Stimulated activated naive CD8-positive, alpha-beta T cell treated with anti-CD3 and anti-CD28 coated beads, Interleukin-15, amount 100 ng/mL, for 72 hours (primary cell): ENCODE measurements at regions not wholly inside any gene's neighbourhood (a gene's known extent, or its start where the extent isn't known, plus 50 kb on each side); places are given as distances from the start of the nearest gene placed in this dataset.

Source experiments
- ATAC-seq: fragments of 150-1000 bp; cut with Tn5 transposase; 2 replicates; pipeline ENCODE4 v1.10.0; 2021; ENCODE audit warnings: mild to moderate bottlenecking, moderate library complexity
- DNase-seq, 2 donors: peaks; one replicate each; pipeline ENCODE4 v3.0.0; 2021 to 2022
- H3K27ac Mint-ChIP-seq, 2 donors: one replicate each; pipeline ENCODE4 v1.8.0; 2022; ENCODE audit warnings: mild to moderate bottlenecking in 2 of 2, mixed read lengths in 2 of 2, moderate library complexity in 2 of 2
- H3K27me3 Mint-ChIP-seq: one replicate; pipeline ENCODE4 v1.8.0; 2022; ENCODE audit warnings: mixed read lengths
- H3K4me1 Mint-ChIP-seq: one replicate; pipeline ENCODE4 v1.8.0; 2022; ENCODE audit warnings: mild to moderate bottlenecking, mixed read lengths
- H3K4me3 Mint-ChIP-seq, 2 donors: one replicate each; pipeline ENCODE4 v1.8.0; 2022; ENCODE audit warnings: mild to moderate bottlenecking in 2 of 2, mixed read lengths in 2 of 2, moderate library complexity in 1 of 2
- H3K9me3 Mint-ChIP-seq, 2 donors: one replicate each; pipeline ENCODE4 v1.8.0; 2022; ENCODE audit warnings: mixed read lengths in 2 of 2

GRCh38 chr1:79122521-79122920 is 116.0 kb upstream of the ADGRL4 start:
- H3K27me3 Mint-ChIP-seq: no peaks in the 10 kb centered on the region
- no peak overlapping the region for H3K4me3 Mint-ChIP-seq
- no peak for ATAC-seq
- H3K4me1 Mint-ChIP-seq: no peaks in the 10 kb centered on the region
- no peak for DNase-seq
- no peak overlapping the region for H3K27ac Mint-ChIP-seq
- H3K9me3 Mint-ChIP-seq: peaks cover 5 to 22% of the 10 kb centered on the region in 2 donors

GRCh38 chr1:79117376-79117775 is 110.8 kb upstream of the ADGRL4 start:
- H3K4me1 Mint-ChIP-seq: no peaks in the 10 kb centered on the region
- H3K27me3 Mint-ChIP-seq: no peaks in the 10 kb centered on the region
- H3K27ac Mint-ChIP-seq: no peak overlapping the region
- ATAC-seq: no peak
- H3K9me3 Mint-ChIP-seq: peaks cover 4 to 11% of the 10 kb centered on the region in 2 donors
- DNase-seq: no peak
- H3K4me3 Mint-ChIP-seq: no peak overlapping the region

GRCh38 chr1:79113836-79114235 is 107.3 kb upstream of the ADGRL4 start:
- ATAC-seq (no peak), DNase-seq (no peak)
- no peaks in the 10 kb centered on the region for H3K4me1 Mint-ChIP-seq
- no peaks in the 10 kb centered on the region for H3K27me3 Mint-ChIP-seq
- peaks cover 5 to 15% of the 10 kb centered on the region in 2 donors for H3K9me3 Mint-ChIP-seq
- no peak overlapping the region for H3K4me3 Mint-ChIP-seq
- H3K27ac Mint-ChIP-seq: no peak overlapping the region

GRCh38 chr1:79110749-79111148 is 104.2 kb upstream of the ADGRL4 start:
- Mint-ChIP-seq H3K4me3 (no peak overlapping the region), H3K27ac (no peak overlapping the region), H3K27me3 (no peaks in the 10 kb centered on the region), H3K4me1 (no peaks in the 10 kb centered on the region), H3K9me3 (peaks cover 10 to 12% of the 10 kb centered on the region in 2 donors)
- ATAC-seq (no peak), DNase-seq (no peak)

GRCh38 chr1:79109445-79109844 is 102.9 kb upstream of the ADGRL4 start:
- peaks cover 12 to 15% of the 10 kb centered on the region in 2 donors for H3K9me3 Mint-ChIP-seq
- H3K27me3 Mint-ChIP-seq: no peaks in the 10 kb centered on the region
- DNase-seq (no peak), ATAC-seq (no peak)
- H3K4me1 Mint-ChIP-seq: no peaks in the 10 kb centered on the region
- H3K27ac Mint-ChIP-seq: no peak overlapping the region
- no peak overlapping the region for H3K4me3 Mint-ChIP-seq

- peaks cover 7 to 19% of the 10 kb centered on the region in 2 donors for H3K9me3 Mint-ChIP-seq
- no peak for DNase-seq
- ATAC-seq: no peak
- no peaks in the 10 kb centered on the region for H3K27me3 Mint-ChIP-seq
- H3K4me3 Mint-ChIP-seq: no peak overlapping the region
- no peaks in the 10 kb centered on the region for H3K4me1 Mint-ChIP-seq
- H3K27ac Mint-ChIP-seq: no peak overlapping the region
Measured at GRCh38 chr1:79105500-79105899, 99.0 kb upstream of the ADGRL4 start.

GRCh38 chr1:79104617-79105016 is 98.1 kb upstream of the ADGRL4 start:
- DNase-seq (no peak), ATAC-seq (no peak)
- H3K4me3 Mint-ChIP-seq: no peak overlapping the region
- H3K27ac Mint-ChIP-seq: no peak overlapping the region
- peaks cover 7 to 19% of the 10 kb centered on the region in 2 donors for H3K9me3 Mint-ChIP-seq
- H3K4me1 Mint-ChIP-seq: no peaks in the 10 kb centered on the region
- H3K27me3 Mint-ChIP-seq: no peaks in the 10 kb centered on the region

GRCh38 chr1:79100385-79100784 is 93.9 kb upstream of the ADGRL4 start:
- Mint-ChIP-seq H3K4me1 (no peaks in the 10 kb centered on the region), H3K4me3 (no peak overlapping the region), H3K27me3 (no peaks in the 10 kb centered on the region), H3K27ac (no peak overlapping the region), H3K9me3 (peaks cover 13 to 17% of the 10 kb centered on the region in 2 donors)
- DNase-seq (no peak), ATAC-seq (no peak)

GRCh38 chr1:79090985-79091384 is 84.5 kb upstream of the ADGRL4 start:
- H3K27me3 Mint-ChIP-seq: no peaks in the 10 kb centered on the region
- DNase-seq: no peak

GRCh38 chr1:79089946-79090345 is 83.4 kb upstream of the ADGRL4 start:
- Mint-ChIP-seq H3K27me3 (no peaks in the 10 kb centered on the region), H3K4me1 (no peaks in the 10 kb centered on the region), H3K9me3 (no peaks in the 10 kb centered on the region), H3K4me3 (no peak overlapping the region), H3K27ac (no peak overlapping the region)
- no peak for DNase-seq
- no peak for ATAC-seq

More at GRCh38 chr1:79090985-79091384, 84.5 kb upstream of the ADGRL4 start:
- H3K4me1 Mint-ChIP-seq: no peaks in the 10 kb centered on the region
- H3K4me3 Mint-ChIP-seq: no peak overlapping the region
- no peak overlapping the region for H3K27ac Mint-ChIP-seq
- ATAC-seq: no peak
- no peaks in the 10 kb centered on the region for H3K9me3 Mint-ChIP-seq

GRCh38 chr1:79082233-79082632 is 75.7 kb upstream of the ADGRL4 start:
- H3K27me3 Mint-ChIP-seq: no peaks in the 10 kb centered on the region
- H3K4me3 Mint-ChIP-seq: no peak overlapping the region
- no peak overlapping the region for H3K27ac Mint-ChIP-seq
- no peaks in the 10 kb centered on the region for H3K9me3 Mint-ChIP-seq
- no peak for ATAC-seq
- H3K4me1 Mint-ChIP-seq: no peaks in the 10 kb centered on the region
- no peak for DNase-seq

GRCh38 chr1:79079770-79080169 is 73.2 kb upstream of the ADGRL4 start:
- ATAC-seq (no peak), DNase-seq (no peak)
- Mint-ChIP-seq H3K27ac (no peak overlapping the region), H3K4me1 (no peaks in the 10 kb centered on the region), H3K4me3 (no peak overlapping the region), H3K9me3 (no peaks in the 10 kb centered on the region), H3K27me3 (no peaks in the 10 kb centered on the region)

- no peak overlapping the region for H3K27ac Mint-ChIP-seq
- ATAC-seq (no peak), DNase-seq (no peak)
- no peaks in the 10 kb centered on the region for H3K27me3 Mint-ChIP-seq
- no peak overlapping the region for H3K4me3 Mint-ChIP-seq
- H3K4me1 Mint-ChIP-seq: no peaks in the 10 kb centered on the region
- no peaks in the 10 kb centered on the region for H3K9me3 Mint-ChIP-seq
Measured at GRCh38 chr1:79074975-79075374, 68.4 kb upstream of the ADGRL4 start.

- Mint-ChIP-seq H3K4me3 (no peak overlapping the region), H3K4me1 (no peaks in the 10 kb centered on the region), H3K9me3 (no peaks in the 10 kb centered on the region), H3K27me3 (no peaks in the 10 kb centered on the region), H3K27ac (no peak overlapping the region)
- no peak for ATAC-seq
- DNase-seq: no peak
Measured at GRCh38 chr1:79069828-79070227, 63.3 kb upstream of the ADGRL4 start.

GRCh38 chr1:79059341-79059740 is 52.8 kb upstream of the ADGRL4 start:
- DNase-seq: no peak
- Mint-ChIP-seq H3K9me3 (peaks cover 21 to 27% of the 10 kb centered on the region in 2 donors), H3K27ac (peak overlapping the region in 1 of 2 donors; percentile 66), H3K27me3 (no peaks in the 10 kb centered on the region), H3K4me3 (no peak overlapping the region), H3K4me1 (no peaks in the 10 kb centered on the region)
- no peak for ATAC-seq
